ENCODE measurements at regions not wholly inside any gene's neighbourhood (a gene's known extent, or its start where the extent isn't known, plus 50 kb on each side); places are given as distances from the start of the nearest gene placed in this dataset.

GRCh38 chr6:103269581-103269980, 1590.1 kb downstream of the HACE1 start:
- Histone ChIP-seq H3K4me2 (ENCODE audit: low read length) (no peak overlapping the region), H4K20me1 (ENCODE audit: insufficient read depth) (no peaks in the 10 kb centered on the region), H3K9me3 (ENCODE audit: low read length) (no peaks in the 10 kb centered on the region), H3K27me3 (ENCODE audit: insufficient read depth, low read depth, low read length) (no peaks in the 10 kb centered on the region), H3K27ac (ENCODE audit: low read length) (no peak overlapping the region), H3K79me2 (replicated peaks; ENCODE audit: insufficient read depth, low read length) (no peaks in the 10 kb centered on the region), H3K4me3 (ENCODE audit: low read length) (no peak overlapping the region), H3K9ac (ENCODE audit: low read length) (no peak overlapping the region), H3F3A (ENCODE audit: insufficient read depth, low read length, poor library complexity, severe bottlenecking) (no peaks in the 10 kb centered on the region), H2AFZ (ENCODE audit: low read depth, low read length) (no peak overlapping the region), H3K9me2 (ENCODE audit: insufficient read depth, low read length) (no peaks in the 10 kb centered on the region), H3K36me3 (ENCODE audit: insufficient read depth, low read length) (no peaks in the 10 kb centered on the region)
- TF ChIP-seq SMC3 (conservative IDR thresholded peaks at IDR 0.05; ENCODE audit: poor library complexity) = no peak
- TF ChIP-seq CTCF (IDR thresholded peaks at IDR 0.05; ENCODE audit: poor library complexity, severe bottlenecking) = no peak
- TF ChIP-seq EZH2 (IDR thresholded peaks at IDR 0.05; ENCODE audit: borderline replicate concordance, insufficient read depth, low read length, poor library complexity, severe bottlenecking) = no peak
- no peak for TF ChIP-seq TAF1 (IDR thresholded peaks at IDR 0.05; ENCODE audit: low read depth)
- TF ChIP-seq EP300 (conservative IDR thresholded peaks at IDR 0.05; ENCODE audit: poor library complexity, severe bottlenecking) = no peak
- no peak for TF ChIP-seq RAD21 (conservative IDR thresholded peaks at IDR 0.05)
- no peak for TF ChIP-seq MXI1 (conservative IDR thresholded peaks at IDR 0.05; ENCODE audit: poor library complexity, severe bottlenecking)
- TF ChIP-seq, protein P1, sequence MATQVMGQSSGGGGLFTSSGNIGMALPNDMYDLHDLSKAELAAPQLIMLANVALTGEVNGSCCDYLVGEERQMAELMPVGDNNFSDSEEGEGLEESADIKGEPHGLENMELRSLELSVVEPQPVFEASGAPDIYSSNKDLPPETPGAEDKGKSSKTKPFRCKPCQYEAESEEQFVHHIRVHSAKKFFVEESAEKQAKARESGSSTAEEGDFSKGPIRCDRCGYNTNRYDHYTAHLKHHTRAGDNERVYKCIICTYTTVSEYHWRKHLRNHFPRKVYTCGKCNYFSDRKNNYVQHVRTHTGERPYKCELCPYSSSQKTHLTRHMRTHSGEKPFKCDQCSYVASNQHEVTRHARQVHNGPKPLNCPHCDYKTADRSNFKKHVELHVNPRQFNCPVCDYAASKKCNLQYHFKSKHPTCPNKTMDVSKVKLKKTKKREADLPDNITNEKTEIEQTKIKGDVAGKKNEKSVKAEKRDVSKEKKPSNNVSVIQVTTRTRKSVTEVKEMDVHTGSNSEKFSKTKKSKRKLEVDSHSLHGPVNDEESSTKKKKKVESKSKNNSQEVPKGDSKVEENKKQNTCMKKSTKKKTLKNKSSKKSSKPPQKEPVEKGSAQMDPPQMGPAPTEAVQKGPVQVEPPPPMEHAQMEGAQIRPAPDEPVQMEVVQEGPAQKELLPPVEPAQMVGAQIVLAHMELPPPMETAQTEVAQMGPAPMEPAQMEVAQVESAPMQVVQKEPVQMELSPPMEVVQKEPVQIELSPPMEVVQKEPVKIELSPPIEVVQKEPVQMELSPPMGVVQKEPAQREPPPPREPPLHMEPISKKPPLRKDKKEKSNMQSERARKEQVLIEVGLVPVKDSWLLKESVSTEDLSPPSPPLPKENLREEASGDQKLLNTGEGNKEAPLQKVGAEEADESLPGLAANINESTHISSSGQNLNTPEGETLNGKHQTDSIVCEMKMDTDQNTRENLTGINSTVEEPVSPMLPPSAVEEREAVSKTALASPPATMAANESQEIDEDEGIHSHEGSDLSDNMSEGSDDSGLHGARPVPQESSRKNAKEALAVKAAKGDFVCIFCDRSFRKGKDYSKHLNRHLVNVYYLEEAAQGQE (IDR thresholded peaks at IDR 0.05; ENCODE audit: borderline replicate concordance) = no peak
- TF ChIP-seq POLR2AphosphoS5 (IDR thresholded peaks at IDR 0.05) = no peak

GRCh38 chr6:103268335-103268734, 1591.4 kb downstream of the HACE1 start:
- H4K20me1 ChIP-seq (ENCODE audit: insufficient read depth) = no peaks in the 10 kb centered on the region
- H3K27ac ChIP-seq (ENCODE audit: low read length) = peak overlapping the region; percentile 7
- no peaks in the 10 kb centered on the region for H3K79me2 ChIP-seq (replicated peaks; ENCODE audit: insufficient read depth, low read length)
- no peaks in the 10 kb centered on the region for H3F3A ChIP-seq (ENCODE audit: insufficient read depth, low read length, poor library complexity, severe bottlenecking)
- no peak overlapping the region for H3K4me2 ChIP-seq (ENCODE audit: low read length)
- no peaks in the 10 kb centered on the region for H3K9me3 ChIP-seq (ENCODE audit: low read length)
- H3K9ac ChIP-seq (ENCODE audit: low read length) = no peak overlapping the region
- no peak overlapping the region for H3K4me3 ChIP-seq (ENCODE audit: low read length)
- H3K36me3 ChIP-seq (ENCODE audit: insufficient read depth, low read length) = no peaks in the 10 kb centered on the region
- H3K9me2 ChIP-seq (ENCODE audit: insufficient read depth, low read length) = no peaks in the 10 kb centered on the region
- TF ChIP-seq MXI1 (conservative IDR thresholded peaks at IDR 0.05; ENCODE audit: poor library complexity, severe bottlenecking) (no peak), CTCF (IDR thresholded peaks at IDR 0.05; ENCODE audit: poor library complexity, severe bottlenecking) (peak; percentile 13), RAD21 (conservative IDR thresholded peaks at IDR 0.05) (no peak), EP300 (conservative IDR thresholded peaks at IDR 0.05; ENCODE audit: poor library complexity, severe bottlenecking) (peak; percentile 83)
- TF ChIP-seq, protein P1 (IDR thresholded peaks at IDR 0.05; ENCODE audit: borderline replicate concordance) = peak; percentile 69
- no peaks in the 10 kb centered on the region for H3K27me3 ChIP-seq (ENCODE audit: insufficient read depth, low read depth, low read length)
- H2AFZ ChIP-seq (ENCODE audit: low read depth, low read length) = no peak overlapping the region
